ENCODE measurements at regions not wholly inside any gene's neighbourhood (a gene's known extent, or its start where the extent isn't known, plus 50 kb on each side); places are given as distances from the start of the nearest gene placed in this dataset.

DNA sequence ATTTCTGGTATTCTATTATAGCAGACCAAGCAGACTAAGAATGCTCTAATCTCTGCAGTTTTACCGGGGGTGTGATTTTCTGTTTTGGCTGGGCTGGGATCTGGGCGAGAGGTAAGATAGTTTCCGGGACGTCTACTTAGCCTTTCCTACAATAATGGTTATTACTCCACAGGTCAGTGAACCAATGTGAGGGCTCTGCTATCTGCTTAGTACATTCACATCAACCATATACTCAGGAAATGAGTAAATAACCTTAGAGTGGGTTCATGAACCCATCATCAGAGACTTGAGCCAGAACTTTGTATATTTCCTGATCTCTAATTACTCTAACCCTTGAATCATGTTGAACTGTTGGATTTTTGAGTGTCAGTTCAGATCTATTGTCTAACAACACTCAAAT, 90.1 kb upstream of the NOL4 start:
- H3K9me3 ChIP-seq (replicated peaks; ENCODE audit: control insufficient read depth, insufficient read depth, low read length) = no peaks in the 10 kb centered on the region
- H3K79me2 ChIP-seq (ENCODE audit: control insufficient read depth, insufficient read depth, low read length) = no peaks in the 10 kb centered on the region
- no peaks in the 10 kb centered on the region for H3K36me3 ChIP-seq (ENCODE audit: control insufficient read depth in 2 of 2, extremely low read depth in 1 of 2, insufficient read depth in 2 of 2, low read length in 2 of 2)
- BruUV-seq (replicated peaks) = no TSS peak
- H3K27ac ChIP-seq (ENCODE audit: insufficient read depth, low read depth, low read length) = no peak overlapping the region
- no peak for DNase-seq (ENCODE audit: low read depth, low spot score)
- TF ChIP-seq GATA2 (IDR thresholded peaks at IDR 0.05; ENCODE audit: insufficient read depth, insufficient read length, low read depth, low read length) (no peak), MAX (IDR thresholded peaks at IDR 0.05; ENCODE audit: insufficient read depth, insufficient read length) (no peak), JUN (IDR thresholded peaks at IDR 0.05; ENCODE audit: borderline replicate concordance, insufficient read depth, insufficient read length, low read depth) (no peak), POLR2A (IDR thresholded peaks at IDR 0.05; ENCODE audit: low read depth, low read length) (no peak), POLR2AphosphoS5 (IDR thresholded peaks at IDR 0.05; ENCODE audit: insufficient read depth, low read depth, low read length) (no peak), EZH2 (IDR thresholded peaks at IDR 0.05; ENCODE audit: borderline replicate concordance, low read depth, low read length, severe bottlenecking) (no peak), CTCF (IDR thresholded peaks at IDR 0.05; ENCODE audit: extremely low read depth in 1 of 2, insufficient read depth in 1 of 2, low read depth in 1 of 2, low read length in 2 of 2) (no peak)
- dilution Hi-C loops (cut with MboI; ENCODE audit: extremely low pct_ligation_motif_present, low sequenced_read_pairs) (no loop called here), intact Hi-C loops (cut with micrococcal nuclease) (no loop called here)
- no peaks in the 10 kb centered on the region for H3K4me1 ChIP-seq (ENCODE audit: control insufficient read depth, extremely low read depth, insufficient read depth, low read length)
- POLR2A ChIA-PET = no interaction called here
- H3K4me2 ChIP-seq (ENCODE audit: insufficient read depth, low read length) = no peak overlapping the region
- H3K4me3 ChIP-seq (replicated peaks in 1 of 3; ENCODE audit: insufficient read depth in 1 of 3, low read depth in 1 of 3, low read length in 3 of 3) = no peak overlapping the region
- no peak overlapping the region for H2AFZ ChIP-seq (ENCODE audit: low read depth, low read length)
- no peaks in the 10 kb centered on the region for H4K20me1 ChIP-seq (replicated peaks; ENCODE audit: control insufficient read depth, extremely low read depth, insufficient read depth, low read length)
- FAIRE-seq = no peak
- no peaks in the 10 kb centered on the region for H3K9me1 ChIP-seq (replicated peaks; ENCODE audit: control insufficient read depth, extremely low read depth, insufficient read depth, low read length)
- CTCF ChIA-PET = no interaction called here
- H3K27me3 ChIP-seq (ENCODE audit: control insufficient read depth in 2 of 2, insufficient read depth in 2 of 2, low read length in 2 of 2) = peaks cover 0 to 5% of the 10 kb centered on the region in 2 experiments
- H3K9ac ChIP-seq (replicated peaks; ENCODE audit: extremely low read depth, insufficient read depth, low read length) = no peak overlapping the region

All from endothelial cell of umbilical vein (primary cell).